KBM-7 (cell line): ENCODE measurements at regions not wholly inside any gene's neighbourhood (a gene's known extent, or its start where the extent isn't known, plus 50 kb on each side); places are given as distances from the start of the nearest gene placed in this dataset.

Source experiments
- DNase-seq: peaks from one replicate; pipeline ENCODE4 v3.0.0-alpha.2; 2015
- in situ Hi-C: fragments of 300-500 bp; cut with MboI; formaldehyde crosslinking; loops from 2 replicates; pipeline ENCODE4 v1.14.3; 2020; ENCODE audit warnings: low sequenced_read_pairs, low pct_unique_long_range_greater_than_20kb, mixed read lengths

DNA sequence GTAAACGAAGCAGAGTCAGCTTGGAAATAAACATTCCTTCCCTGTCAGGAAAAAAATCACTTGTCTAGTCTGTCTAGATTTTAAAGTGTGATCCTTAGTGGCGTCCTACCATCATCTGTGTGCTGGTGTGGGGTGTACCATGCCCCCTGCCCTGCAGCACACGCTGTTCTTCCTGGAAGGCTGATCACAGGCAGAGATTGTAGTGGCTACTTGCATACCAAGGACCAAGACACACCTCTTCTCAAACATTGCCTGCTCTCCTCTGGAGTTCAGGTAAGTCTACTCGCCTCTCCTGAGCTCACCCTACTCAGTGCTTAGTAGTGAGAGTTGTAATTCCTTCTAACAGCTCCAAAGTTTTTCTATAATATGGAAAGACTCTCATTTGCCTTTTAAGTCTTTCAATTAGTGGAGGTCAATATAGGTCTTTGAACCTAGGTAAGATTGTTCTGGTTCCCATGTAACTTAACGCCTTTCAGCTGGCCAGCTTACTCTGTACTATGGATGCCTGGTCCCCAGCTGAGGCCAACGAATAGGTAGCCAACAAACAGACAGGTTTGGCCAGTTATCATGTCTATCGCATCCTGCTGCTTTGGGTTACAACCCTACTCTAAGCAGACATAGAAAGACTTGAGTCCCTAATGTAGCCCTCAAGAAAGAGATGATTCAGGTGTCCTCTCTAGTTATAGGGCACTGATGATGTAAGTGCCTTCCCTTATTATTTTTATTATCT, 55.4 kb downstream of the XCL1 start:
- in situ Hi-C loops, result no loop called here
- DNase-seq, result no peak

- DNase-seq, result no peak
- in situ Hi-C loops, result no loop called here
These were observed 58.6 kb downstream of the XCL1 start for GRCh38 chr1:168634951-168635532.

GRCh38 chr1:168636200-168636599, 59.8 kb downstream of the XCL1 start:
- in situ Hi-C loops, result no loop called here
- DNase-seq, result peak; percentile 18

GRCh38 chr1:168636642-168637111, 60.3 kb downstream of the XCL1 start:
- in situ Hi-C loops, result no loop called here
- no peak for DNase-seq

DNA sequence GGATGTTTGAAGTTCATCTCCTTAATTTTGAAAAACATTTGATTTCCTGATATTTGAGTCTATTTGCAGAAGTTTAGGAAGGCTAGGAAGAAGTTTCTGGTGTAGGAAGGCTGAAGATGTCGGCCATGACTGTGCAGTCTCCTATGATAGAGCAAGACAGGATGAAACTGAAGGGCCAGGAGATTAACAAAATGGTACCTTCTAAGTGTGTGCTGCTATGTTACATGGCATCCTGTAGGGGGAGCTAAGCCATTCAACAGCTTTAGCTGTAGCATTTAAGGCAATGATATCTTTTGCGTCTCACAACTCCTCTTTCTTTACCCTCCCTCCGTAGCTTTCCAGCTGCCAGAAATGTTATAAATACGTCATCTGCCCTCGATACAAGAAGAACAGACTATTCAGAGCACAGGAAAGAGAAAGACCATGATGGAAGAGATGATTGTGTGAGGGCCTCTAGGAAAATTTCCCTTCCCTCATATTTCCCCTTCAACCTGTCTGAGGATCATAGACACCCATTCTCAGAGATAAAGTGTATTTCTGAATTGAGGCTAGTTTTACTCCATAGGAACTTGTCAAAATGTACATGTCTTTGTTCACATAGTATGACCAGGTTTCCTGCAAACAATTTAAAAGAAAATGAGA, 61.1 kb downstream of the XCL1 start:
- in situ Hi-C loops, result no loop called here
- peak; percentile 60 for DNase-seq

DNA sequence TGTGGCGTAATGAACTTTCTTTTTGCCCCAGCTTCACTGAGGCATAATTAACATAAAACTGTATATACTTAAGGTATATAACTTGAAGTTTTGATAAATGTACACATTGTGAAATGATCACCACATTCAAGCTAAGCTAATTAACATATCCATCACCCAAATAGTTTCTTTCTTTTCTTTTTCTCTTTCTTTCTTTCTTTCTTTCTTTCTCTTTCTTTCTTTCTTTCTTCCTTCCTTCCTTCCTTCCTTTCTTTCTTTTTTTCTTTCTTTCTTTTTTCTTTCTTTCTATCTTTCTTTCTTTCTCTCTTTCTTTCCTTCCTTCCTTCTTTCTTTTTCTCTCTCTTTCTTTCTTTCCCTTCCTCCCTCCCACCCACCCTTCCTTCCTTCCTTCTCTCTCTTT, 62.5 kb downstream of the XCL1 start:
- DNase-seq, result no peak
- in situ Hi-C loops, result no loop called here

DNA sequence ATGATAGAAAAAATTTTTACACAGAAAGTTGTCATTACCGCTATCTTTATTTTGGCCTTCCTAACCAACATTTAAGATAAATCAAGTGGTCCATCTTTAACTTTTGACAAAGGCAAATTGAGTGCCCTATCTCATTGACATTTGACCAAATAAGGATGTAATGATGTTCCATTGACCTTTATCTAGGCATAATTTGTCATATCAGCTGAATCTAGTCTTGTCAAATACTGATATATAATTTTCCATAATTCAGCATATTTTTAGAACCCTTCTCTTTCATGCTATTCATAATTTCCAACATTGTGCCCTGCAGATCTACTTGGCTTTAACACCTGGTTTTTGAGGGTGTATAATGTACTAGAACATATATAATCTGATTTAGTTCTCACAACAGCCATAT, 63.8 kb downstream of the XCL1 start:
- DNase-seq, result no peak
- in situ Hi-C loops, result no loop called here

DNA sequence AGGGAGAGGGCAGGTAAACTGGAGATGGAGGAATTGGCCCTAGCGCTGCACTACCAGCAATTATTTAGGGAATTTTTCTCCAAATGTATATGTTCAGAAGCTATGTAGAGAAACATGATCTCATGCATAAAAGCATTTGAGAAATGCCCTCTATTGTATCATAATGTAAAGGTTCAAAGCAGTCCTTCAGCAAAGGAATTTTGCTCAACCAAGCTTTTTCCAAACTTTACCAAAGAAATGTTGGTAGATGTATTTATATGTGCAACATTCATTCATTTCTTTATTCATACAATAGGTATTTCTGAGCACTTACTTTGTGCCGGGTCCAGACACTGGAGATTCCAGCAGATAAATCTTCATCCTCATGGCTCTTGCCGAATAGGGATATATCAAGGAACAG, 64.4 kb downstream of the XCL1 start:
- no peak for DNase-seq
- in situ Hi-C loops, result no loop called here

- in situ Hi-C loops, result no loop called here
- no peak for DNase-seq
These were observed 66.7 kb downstream of the XCL1 start for GRCh38 chr1:168643152-168643551.
